HG03378 (cell line): ENCODE measurements at regions not wholly inside any gene's neighbourhood (a gene's known extent, or its start where the extent isn't known, plus 50 kb on each side); places are given as distances from the start of the nearest gene placed in this dataset.

ENCODE experiments used
- ATAC-seq: cut with Tn5 transposase; IDR thresholded peaks from one replicate; pipeline ENCODE4 v1.9.1; 2021; ENCODE audit warnings: mild to moderate bottlenecking, moderate library complexity; ENCODE audit not compliant: unreplicated experiment

- ATAC-seq = no peak
These were observed 326.2 kb upstream of the NAV3 start for GRCh38 chr12:77504466-77504865.

GRCh38 chr12:77500089-77500488 lies 330.6 kb upstream of the NAV3 start:
- ATAC-seq = no peak

GRCh38 chr12:77497647-77498046 lies 333.0 kb upstream of the NAV3 start:
- no peak for ATAC-seq

DNA sequence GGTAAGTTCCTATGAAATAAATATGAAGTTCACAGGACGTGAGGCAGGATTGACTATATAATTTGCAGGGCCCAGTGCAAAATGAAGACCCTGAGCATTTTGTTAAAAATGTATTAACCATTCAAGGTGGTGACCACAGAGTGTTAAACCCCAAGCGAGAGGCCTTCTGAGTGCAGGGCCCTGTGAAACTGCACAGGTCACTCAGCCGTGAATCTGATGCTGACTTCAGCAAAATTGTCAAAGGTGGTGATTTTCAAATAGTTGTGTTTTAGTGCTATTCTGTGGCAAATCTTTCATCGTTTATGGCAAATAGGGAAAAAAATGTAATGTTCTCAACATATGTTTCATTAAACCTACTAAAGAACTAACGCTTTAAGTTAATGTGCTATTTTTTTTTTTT lies 334.0 kb upstream of the NAV3 start:
- no peak for ATAC-seq

DNA sequence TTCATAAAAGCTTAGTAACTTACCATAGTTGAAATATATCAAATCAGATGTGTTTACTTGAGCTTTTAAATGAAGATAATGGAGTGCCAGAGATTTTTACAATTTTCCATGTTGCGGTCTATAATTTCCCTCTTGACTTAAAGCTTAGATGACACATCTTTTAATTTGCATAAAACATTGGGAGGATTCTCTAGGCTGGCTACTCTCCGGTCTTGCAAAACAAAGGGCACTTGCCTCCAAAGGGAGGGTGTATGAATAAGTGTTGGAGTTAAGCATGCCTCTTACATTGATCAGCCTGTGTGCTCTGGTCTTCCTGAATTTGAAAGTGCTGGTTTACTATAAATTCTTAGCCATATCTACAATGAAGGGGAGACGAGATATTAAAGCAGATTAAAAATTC lies 336.4 kb upstream of the NAV3 start:
- no peak for ATAC-seq

- ATAC-seq = no peak
These were observed 337.2 kb upstream of the NAV3 start for GRCh38 chr12:77493302-77494168.

- ATAC-seq = no peak
These were observed 338.2 kb upstream of the NAV3 start for GRCh38 chr12:77492536-77492935.

DNA sequence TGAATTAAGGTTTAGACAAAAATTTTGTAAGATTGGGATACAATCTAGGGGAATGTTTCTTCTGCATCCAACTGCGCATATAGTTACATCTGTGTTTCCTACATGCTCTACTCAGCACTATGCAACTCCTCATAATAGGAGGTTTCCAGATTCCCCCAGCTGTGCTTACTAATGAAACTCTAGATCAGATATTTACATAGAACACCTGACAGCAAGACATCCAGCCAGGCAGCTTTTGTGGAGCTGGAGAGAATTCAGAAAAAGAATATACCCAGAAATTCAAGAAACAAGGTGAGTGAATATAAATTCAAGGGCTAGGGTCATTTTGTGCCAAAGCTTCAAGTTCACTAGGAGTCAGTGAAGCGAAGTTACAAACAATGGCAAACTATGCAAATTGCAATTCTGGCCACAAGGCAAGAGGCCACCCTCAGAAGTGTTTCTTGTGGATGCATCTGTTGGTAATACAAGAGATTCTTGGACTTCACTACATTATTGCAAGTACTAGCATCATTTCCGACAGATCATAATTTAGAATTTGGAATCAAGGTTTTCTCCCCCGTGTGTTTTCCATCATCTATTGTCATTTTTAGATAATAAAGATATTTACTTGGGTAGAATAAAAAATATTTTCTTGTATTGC lies 341.2 kb upstream of the NAV3 start:
- ATAC-seq = no peak

DNA sequence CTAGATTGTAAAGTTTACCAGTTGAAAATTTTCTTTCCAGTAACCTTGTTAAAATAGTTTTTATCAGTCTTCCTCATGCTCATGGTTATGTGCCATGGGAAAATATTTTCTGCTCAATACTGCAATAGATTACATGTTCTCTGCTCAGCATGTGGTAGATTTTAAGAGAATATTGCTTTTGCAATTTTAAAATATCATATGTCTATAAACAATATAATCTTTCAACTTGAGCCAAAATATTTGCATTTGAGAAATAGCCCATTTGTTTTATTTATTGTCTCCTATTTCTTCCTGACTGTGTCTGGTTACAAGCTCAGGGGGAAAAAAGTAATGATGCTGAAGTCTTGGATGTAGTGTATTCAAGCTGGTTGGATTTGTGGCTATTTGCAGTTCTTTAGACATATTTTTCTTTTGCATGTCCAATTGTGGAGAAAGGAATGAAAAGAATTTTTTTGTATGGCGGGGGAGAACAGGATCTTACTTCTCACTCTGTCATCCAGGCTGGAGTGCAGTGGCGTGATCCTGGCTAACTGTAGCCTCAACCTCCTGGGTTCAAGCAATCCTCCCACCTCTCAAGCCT lies 342.6 kb upstream of the NAV3 start:
- ATAC-seq = no peak

DNA sequence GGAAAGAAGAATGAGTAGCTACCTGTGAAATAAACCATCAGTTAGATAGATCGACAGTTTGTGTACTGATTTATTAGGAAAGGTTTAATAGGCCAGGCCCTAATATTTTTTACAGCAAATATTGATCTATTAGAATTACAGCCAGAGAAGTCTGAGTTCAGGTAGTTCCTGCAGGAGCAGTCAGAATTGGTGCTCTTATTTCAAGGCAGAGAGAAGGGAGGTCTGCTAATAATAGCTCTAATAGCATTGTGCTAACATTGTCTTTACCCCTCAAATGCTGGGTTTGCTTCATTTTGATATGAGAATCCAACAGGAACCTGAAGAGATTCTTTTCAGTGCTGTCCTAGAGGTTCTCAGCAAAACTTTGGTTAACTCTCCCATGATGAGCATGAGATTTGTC lies 343.8 kb upstream of the NAV3 start:
- no peak for ATAC-seq

DNA sequence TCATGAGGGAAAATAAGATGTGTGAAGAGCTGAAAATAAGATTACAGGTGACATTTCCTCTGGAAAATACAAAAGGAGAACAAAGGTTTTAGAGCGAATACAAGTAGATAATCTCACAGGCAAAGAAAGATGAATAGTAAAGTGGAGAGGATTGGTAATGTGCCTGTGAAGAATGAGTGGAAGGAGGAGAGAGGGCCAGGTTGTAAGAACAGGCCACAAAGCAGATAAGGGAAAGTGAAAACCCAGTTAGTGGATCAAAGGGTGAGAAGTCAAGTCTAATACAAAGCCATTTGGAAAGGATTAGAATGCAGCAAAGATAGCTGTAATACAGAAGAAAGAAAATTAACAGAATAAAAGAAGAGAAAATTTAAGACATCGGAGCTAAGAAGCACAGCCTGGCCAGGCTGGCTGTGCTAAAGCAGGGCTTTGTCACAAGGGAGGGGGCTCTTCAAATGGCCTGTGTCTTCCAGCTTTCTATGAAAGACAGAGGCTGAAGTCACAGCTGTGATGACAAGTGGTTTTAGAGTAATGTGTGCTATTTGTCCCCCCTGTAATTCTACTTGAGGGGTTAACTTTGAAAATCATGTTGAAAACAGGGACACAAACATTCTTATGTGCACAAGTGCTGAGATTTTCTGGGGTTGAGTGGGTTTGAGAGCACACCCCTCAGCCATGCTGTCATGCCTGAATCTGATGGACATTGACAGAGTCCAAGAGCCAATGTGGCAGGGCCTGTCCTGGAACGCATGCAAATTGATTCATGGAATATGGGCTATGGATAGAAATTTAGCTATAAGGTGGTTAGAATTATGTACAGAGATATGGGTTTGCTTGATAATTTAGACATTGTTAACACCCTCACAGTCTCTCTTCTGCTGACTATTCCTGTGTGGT lies 344.5 kb upstream of the NAV3 start:
- no peak for ATAC-seq

DNA sequence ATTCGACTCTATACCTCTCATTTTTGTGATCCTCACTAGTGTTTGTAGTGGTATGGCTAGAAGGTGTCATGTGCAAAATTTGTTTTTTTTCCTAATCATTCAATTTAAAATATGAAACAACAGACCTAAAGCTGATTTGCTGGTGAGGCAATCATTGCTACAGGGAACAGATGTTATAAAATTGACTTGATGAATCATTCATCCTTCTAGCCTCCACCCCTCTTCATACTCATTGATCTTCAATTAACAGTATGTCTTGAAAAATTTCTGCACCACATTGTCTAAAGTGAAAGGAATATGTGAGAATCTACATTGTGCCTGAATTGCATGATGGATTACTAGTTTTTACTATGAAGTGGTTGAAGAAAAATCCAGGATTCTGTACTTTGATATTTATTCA lies 349.0 kb upstream of the NAV3 start:
- ATAC-seq = no peak

DNA sequence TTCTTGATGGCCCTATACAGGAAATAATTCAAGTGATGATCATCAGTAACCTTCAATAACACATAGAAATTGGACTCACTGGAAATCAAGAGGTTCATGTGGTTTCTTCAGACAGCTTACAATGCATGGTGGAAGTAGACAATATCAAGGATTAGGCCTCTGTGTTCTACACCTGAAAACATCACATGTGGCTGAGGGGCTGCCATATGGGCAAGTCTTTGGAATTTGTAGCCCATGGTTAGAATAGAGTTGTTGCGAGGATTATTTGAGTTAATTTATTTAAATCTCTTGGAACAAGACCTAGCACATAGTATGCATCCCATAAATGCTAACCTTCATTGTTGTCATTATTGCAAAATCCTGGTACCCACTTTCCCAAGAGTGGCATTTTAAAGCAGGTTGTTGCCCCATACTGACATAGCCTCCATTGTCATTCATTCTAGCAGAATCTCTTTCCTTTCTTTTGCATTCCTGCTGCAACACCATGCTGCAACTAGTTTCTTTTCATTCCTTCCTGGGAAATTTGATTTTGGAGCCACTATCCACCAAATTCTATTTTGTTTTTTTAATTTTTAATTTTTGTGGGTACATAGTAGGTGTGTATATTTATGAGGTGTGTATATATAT lies 352.7 kb upstream of the NAV3 start:
- ATAC-seq = no peak

GRCh38 chr12:77471801-77472200 lies 358.9 kb upstream of the NAV3 start:
- no peak for ATAC-seq

DNA sequence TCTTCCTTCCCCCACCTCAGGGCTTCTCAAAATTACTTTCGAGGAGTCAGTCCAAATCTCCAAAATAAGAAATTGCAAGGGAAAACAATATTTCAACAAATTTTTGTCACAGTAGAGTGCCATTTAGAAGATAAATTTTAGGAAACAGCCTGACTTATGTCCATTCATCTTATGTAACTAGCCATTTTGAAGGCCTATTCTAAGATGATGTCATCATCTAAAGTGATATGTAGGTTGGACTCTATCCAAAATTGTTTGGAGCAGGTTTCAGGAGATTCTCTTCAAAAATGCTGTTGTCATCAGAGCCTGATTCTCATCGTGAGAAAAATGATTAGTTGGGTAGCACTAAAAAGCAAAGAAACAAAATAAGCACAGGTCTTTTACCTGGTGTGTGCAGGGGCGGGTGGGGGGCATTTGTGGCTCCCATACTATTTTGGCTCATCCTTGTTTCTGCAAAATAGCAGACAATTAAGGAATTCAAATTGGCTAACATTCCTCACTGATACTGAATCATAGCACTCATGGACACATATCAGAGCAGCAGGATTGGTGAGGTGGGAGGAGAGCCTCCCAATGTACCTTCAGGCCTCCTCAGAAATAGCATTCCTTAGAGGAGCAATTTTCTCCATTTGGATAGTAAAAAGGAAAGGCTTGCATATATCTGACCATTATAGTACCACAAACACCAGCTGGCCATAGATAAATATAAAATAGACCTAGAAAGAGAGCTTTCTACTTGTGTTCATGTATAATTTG lies 360.9 kb upstream of the NAV3 start:
- ATAC-seq = no peak

DNA sequence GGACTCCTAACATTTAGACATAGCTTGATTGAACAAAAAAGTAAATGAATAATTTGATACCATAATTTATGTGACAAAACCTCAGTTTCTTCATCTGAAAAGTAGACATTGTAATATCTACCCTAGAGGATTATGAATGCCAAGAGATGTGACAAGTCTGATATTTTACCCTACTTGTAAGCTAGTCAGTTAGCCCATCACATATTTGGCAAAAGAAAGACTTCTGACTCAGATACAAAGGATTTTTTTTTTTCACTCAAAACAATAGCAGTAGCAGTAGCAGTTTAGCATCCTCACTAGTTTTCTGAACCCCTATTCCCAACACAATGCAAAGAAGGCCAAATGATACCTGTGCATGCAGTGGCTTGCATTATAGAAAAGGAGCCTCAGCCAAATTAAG lies 377.3 kb upstream of the E2F7 start:
- no peak for ATAC-seq

DNA sequence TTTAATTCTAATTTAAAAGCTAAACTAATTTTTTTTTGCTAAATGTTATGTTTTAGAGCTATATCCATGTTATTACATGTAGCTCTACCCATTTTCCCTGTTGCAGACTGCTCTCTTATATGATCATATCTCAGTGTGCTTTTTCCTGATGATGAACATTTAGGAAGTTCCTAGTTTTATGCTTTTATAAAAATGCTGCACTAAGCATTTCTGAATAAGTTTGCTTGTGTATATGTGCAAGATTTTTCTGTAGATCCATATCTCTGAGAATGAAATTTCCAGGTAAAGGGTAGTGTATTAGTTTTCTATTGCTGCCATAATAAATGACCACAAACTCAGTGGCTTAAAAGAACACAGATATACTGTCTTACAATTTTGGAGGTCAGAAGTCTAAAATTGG lies 374.4 kb upstream of the E2F7 start:
- no peak for ATAC-seq

DNA sequence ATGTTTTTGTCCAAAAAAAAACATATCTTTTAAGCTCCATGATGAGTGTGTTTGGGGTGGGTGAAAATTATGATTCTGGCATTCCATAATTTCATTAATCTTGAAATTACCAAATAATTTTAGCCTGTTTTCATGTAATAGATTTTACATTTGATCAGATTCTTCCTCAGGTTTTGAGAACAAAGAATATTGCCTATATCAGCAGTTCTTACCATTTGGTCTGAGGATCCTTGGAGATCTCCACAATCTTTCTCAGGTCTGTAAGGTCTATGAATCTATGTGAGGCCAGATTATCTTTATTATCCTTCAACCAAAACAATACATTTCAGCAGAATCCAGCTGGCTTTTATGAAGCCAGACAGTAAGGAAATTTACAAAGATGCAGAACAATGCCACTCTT lies 373.3 kb upstream of the E2F7 start:
- ATAC-seq = no peak

GRCh38 chr12:77437206-77437605 lies 371.8 kb upstream of the E2F7 start:
- no peak for ATAC-seq

DNA sequence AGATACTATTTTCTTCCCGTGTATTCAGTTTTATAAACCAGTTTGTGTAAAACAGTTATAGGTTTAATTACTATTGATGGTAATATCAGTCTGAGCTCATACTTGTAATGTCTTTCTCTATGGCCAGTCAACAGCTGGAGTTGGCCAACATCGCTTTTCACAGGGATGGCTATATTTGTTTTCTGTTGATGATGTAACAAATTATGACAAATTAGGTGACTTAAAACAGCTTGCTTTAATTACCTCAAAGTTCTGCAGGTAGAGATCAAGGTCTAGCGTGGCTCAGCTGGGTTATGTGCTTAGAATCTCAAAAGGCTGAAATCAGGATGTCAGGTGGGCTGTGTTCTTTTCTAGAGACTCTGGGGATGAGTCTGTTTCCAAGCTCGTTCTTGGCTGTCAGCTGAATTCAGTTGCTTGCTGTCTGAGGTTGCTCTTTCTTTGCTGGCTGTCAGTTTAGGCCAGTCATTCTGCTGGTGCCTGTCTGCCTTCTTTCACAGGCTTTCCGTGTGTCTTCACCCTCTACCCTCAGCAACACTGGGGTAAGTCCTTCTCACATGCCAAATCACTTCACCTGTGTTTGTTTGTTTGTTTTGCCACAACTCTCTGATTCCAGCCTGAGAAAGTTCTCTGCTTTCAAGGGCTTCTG lies 370.2 kb upstream of the E2F7 start:
- no peak for ATAC-seq
